ENCODE measurements at regions not wholly inside any gene's neighbourhood (a gene's known extent, or its start where the extent isn't known, plus 50 kb on each side); places are given as distances from the start of the nearest gene placed in this dataset.

DNA sequence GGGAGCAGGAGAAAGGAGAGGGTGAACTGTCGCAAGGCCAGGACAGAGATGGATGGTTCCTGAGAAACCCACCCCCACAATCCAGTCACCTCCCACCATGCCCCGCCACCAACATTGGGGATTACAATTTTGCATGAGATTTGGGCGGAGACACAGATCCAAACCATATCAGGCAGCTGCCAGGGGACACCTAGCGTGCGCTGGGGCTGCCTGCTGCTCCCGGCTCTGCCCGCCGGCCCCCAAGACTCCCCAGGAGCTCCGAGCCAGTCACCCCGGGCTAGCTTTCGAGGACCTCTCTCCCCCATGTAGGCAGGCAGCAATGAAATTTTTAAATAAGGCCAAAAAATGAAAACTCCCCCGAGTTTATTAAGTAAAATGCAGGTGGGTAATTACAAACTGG, 111.7 kb downstream of the UNCX start:
- Histone ChIP-seq H3K27ac (no peak overlapping the region), H3K9me3 (ENCODE audit: low read depth) (no peaks in the 10 kb centered on the region), H3K27me3 (no peaks in the 10 kb centered on the region), H3K36me3 (no peaks in the 10 kb centered on the region), H3K4me1 (ENCODE audit: low read depth) (no peaks in the 10 kb centered on the region), H3K4me3 (no peak overlapping the region)
- TF ChIP-seq, protein P1, sequence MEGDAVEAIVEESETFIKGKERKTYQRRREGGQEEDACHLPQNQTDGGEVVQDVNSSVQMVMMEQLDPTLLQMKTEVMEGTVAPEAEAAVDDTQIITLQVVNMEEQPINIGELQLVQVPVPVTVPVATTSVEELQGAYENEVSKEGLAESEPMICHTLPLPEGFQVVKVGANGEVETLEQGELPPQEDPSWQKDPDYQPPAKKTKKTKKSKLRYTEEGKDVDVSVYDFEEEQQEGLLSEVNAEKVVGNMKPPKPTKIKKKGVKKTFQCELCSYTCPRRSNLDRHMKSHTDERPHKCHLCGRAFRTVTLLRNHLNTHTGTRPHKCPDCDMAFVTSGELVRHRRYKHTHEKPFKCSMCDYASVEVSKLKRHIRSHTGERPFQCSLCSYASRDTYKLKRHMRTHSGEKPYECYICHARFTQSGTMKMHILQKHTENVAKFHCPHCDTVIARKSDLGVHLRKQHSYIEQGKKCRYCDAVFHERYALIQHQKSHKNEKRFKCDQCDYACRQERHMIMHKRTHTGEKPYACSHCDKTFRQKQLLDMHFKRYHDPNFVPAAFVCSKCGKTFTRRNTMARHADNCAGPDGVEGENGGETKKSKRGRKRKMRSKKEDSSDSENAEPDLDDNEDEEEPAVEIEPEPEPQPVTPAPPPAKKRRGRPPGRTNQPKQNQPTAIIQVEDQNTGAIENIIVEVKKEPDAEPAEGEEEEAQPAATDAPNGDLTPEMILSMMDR (IDR thresholded peaks at IDR 0.05; ENCODE audit: low read depth, low read length): no peak
- no peak for DNase-seq (ENCODE audit: low read depth in 1 of 2, low spot score in 1 of 2)

DNA sequence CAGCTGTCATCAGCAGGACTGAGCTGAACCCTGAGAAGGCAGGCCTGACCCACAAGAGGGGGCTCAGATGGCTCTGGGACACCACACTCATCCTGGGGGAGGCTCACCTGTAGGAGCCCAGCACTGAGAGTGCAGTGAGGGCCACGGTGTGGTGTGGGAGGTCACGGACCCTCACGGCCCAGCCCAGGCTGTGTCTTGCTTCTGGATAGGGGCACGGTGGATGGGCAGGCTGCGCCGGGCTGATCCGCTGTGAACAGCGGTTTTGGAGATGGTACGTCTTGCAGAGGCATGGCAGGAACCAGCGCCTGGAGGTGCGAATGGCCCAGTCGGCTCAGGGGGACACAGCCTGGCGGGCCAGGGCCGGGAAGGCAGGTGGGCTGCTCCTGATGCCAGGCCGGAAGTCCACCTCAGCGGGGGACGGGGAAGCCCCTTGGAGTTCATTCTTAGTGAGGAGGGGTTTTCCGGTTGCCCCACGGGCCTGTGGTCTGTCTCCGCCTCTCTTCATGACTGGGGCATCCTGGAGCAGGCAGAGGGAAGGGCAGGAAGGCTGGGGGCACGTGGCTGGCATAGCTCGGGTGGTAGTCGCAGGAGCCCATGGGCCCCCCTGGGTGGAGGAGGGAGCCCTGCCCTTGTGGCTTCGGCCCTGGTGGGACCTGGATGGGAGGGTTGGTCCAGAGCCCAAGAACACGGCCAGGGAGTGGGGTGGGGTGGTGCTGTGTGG, 112.5 kb downstream of the UNCX start:
- no peak overlapping the region for H3K27ac ChIP-seq
- H3K36me3 ChIP-seq: no peaks in the 10 kb centered on the region
- H3K27me3 ChIP-seq: no peaks in the 10 kb centered on the region
- TF ChIP-seq, protein P1 (IDR thresholded peaks at IDR 0.05; ENCODE audit: low read depth, low read length): no peak
- no peak overlapping the region for H3K4me3 ChIP-seq
- no peak for DNase-seq (ENCODE audit: low read depth in 1 of 2, low spot score in 1 of 2)
- H3K9me3 ChIP-seq (ENCODE audit: low read depth): no peaks in the 10 kb centered on the region
- H3K4me1 ChIP-seq (ENCODE audit: low read depth): no peaks in the 10 kb centered on the region

DNA sequence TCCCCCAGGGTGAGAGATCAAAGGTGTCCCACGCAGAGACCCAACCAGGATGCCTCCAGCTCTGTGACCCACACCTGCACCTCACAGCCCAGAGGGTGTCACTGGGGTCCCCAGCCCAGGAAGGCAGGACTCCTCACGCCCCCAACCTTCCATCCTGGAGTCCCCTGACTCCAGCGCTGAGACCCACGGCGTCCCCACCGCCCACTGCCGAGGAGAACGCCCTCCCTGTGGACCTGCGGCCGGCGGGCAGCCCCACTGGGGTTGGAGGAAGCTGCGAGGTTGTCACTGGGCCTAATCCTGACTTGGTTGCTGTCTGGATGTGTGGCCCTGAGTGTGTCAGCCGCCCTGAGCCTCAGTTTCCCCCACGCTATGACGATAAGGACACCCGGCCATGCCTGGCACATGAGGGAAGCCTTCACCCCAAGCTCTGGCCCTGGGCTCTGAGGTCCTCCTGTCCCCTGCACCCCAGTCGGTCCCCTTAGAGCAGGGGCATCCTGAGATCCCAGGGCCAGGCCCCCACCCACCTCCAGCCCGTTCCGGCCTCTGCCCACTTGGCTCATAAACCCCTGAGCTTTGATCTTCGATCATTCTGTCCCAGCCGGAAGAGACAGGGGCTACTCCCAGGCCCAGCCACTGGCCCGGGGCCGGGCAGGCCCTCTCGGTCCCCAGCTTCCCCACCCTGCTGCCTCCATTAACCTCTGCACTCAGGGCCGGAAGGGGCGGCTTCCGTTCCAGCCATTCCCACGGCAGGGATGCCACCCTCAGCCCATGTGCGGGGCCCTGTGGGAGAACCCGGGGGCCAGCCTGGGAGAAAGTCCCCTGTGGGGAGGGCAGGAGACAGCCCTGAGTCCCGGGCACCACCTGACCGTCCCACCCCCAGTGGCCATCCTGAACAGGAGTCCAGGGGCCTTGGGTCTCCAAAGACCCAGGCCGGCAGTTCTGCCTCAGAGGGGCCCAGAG, 113.2 kb downstream of the MICALL2 start:
- no peaks in the 10 kb centered on the region for H3K36me3 ChIP-seq
- TF ChIP-seq, protein P1 (IDR thresholded peaks at IDR 0.05; ENCODE audit: low read depth, low read length): no peak
- H3K4me1 ChIP-seq (ENCODE audit: low read depth): no peaks in the 10 kb centered on the region
- H3K27ac ChIP-seq: no peak overlapping the region
- H3K9me3 ChIP-seq (ENCODE audit: low read depth): no peaks in the 10 kb centered on the region
- DNase-seq (ENCODE audit: low read depth in 1 of 2, low spot score in 1 of 2): no peak
- no peaks in the 10 kb centered on the region for H3K27me3 ChIP-seq
- no peak overlapping the region for H3K4me3 ChIP-seq

DNA sequence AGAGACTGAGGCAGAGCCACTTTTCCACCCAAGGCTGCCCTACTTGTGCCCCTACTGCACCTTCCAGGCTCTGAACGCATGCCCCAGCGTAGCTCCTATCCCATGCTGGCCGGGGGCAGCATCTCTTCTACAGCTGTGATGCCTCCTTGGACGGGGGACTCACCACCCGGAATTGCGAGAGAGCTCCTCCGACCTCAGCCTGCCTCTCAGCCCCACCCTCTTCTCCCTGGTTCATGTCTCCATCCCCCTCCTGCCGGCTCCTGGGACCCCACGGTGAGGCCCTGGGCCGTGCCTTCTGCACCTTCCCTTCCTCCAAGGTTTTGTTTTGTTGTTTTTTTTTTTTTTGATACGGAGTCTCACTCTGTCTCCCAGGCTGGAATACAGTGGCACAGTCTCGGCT, 112.4 kb downstream of the MICALL2 start:
- TF ChIP-seq, protein P1 (IDR thresholded peaks at IDR 0.05; ENCODE audit: low read depth, low read length): no peak
- Histone ChIP-seq H3K27me3 (no peaks in the 10 kb centered on the region), H3K4me1 (ENCODE audit: low read depth) (no peaks in the 10 kb centered on the region), H3K9me3 (ENCODE audit: low read depth) (no peaks in the 10 kb centered on the region), H3K4me3 (no peak overlapping the region), H3K36me3 (no peaks in the 10 kb centered on the region), H3K27ac (no peak overlapping the region)
- no peak for DNase-seq (ENCODE audit: low read depth in 1 of 2, low spot score in 1 of 2)

DNA sequence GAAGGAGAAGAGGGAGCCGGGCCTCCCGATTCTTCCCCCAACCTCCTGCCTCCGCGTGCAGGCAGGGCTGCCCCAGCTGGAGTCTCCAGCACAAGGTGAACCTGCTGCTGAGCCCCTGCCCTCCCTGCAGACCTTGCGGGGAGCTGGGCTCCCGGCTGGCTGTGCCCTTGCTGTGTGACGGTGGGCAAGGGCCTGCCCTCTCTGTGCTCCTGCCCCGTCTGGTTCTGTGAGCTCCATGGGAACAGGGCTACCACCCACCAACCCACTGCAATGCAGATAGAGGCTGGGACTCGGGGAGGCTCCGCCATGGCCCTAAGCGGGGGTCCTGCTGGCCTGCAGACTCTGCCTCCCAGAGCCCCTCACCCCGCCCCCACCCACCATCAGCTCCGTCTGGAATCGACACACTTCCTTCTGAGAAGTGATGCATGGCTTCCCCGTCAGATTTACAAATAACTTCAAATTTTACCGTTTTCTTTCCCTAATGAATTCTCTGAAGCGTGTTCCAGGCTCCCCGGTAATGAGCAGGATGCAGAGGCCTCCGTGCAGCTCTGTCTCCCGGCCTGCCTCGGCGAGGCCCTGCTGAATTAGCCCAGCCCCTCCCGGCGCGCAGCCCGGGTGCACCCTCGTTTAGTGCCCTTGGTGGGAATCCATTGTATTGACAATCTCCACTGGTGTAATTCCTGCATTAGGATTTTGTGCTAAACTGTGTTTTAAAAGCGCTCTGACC, 111.0 kb downstream of the MICALL2 start:
- Histone ChIP-seq H3K27ac (no peak overlapping the region), H3K9me3 (ENCODE audit: low read depth) (no peaks in the 10 kb centered on the region), H3K4me1 (ENCODE audit: low read depth) (no peaks in the 10 kb centered on the region), H3K36me3 (no peaks in the 10 kb centered on the region), H3K4me3 (no peak overlapping the region), H3K27me3 (no peaks in the 10 kb centered on the region)
- TF ChIP-seq, protein P1 (IDR thresholded peaks at IDR 0.05; ENCODE audit: low read depth, low read length): no peak
- DNase-seq (ENCODE audit: low read depth in 1 of 2, low spot score in 1 of 2): no peak

All from cardiac muscle cell (in vitro differentiated cells and primary cell).